Right renal pelvis (tissue), 4 donors: ENCODE measurements at regions not wholly inside any gene's neighbourhood (a gene's known extent, or its start where the extent isn't known, plus 50 kb on each side); places are given as distances from the start of the nearest gene placed in this dataset.

Experiments
- DNase-seq, 4 donors: peaks; one replicate each; pipeline ENCODE4 v3.0.0-alpha.2; 2013; ENCODE audit warnings: low read depth in 4 of 4, low spot score in 3 of 4, missing footprints in 1 of 4

DNA sequence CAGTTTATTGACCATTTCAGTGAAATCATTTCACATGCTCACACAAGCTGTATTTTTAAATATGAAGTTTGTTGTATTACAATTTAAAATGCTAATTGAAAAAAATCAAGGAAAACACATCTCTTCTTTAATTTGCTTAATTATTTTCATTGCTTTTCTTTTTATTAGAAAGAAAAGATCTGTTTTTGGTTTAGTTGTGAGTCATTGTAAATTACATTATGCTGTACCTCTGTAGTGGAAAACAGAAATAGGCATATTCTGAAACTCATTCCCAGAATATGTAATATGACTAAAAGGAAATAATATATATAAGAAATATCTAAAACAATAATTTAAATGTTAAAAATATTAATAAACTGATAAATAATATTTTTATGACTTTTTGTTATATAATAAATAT lies 161.9 kb downstream of the HGF start:
- no peak for DNase-seq

- DNase-seq, result no peak
Observed at GRCh38 chr7:81606078-81606863, 163.6 kb downstream of the HGF start.

- no peak for DNase-seq
Observed at GRCh38 chr7:81605493-81605892, 164.4 kb downstream of the HGF start.

DNA sequence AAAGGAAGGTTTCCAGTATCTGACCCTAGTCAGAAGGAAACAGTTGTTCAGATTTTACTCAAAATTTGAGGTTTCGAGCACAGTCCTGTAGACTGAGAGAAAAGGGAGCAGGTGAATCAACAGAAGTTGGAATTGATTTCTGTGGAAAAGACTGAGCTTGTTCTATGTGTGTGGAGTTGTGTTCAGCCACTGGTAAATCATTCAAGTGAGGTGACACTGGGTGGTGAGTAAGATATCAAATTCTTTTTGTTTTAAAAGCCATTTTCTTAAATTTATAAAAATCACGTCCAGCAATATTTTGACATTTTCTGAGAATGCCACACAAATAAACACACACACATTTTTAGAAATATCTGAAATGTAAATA lies 165.1 kb downstream of the HGF start:
- no peak for DNase-seq

DNA sequence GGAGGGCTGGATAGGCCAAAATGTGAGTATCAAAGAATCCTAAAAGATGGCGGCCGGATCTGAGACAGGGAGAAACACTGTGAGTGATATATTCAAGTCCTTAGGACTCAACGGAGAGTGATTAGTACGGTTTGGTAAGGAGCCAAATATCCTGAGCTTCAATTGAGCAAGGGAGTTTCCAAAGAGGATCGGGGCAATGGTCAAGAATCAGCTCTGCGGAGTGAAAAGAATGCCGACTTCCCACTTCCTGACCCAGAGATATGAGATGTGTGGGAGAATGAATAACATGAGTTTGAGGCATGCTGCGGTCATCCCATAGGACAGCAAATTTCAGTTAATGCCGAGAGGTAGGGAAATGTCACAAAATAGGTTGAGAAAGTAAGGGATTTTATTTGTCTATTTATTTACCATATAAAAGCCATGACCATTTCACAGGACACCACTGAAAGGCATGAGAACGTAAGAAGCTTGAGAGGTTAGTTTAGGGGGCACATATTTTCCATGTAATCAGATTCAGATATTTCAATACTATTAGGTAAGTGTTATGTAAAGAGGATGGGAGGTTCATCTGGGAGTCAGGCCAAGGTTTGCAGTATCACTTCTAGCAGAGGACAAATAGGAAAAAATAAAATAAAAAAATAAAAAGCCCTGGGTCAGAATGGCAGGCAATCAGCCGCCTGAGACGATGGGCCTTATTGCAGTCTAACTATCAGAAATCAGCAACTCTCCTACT lies 165.6 kb downstream of the HGF start:
- no peak for DNase-seq

- no peak for DNase-seq
Observed at GRCh38 chr7:81600608-81601007, 169.2 kb downstream of the HGF start.

- no peak for DNase-seq
Observed at GRCh38 chr7:81598951-81599350, 170.9 kb downstream of the HGF start.

DNA sequence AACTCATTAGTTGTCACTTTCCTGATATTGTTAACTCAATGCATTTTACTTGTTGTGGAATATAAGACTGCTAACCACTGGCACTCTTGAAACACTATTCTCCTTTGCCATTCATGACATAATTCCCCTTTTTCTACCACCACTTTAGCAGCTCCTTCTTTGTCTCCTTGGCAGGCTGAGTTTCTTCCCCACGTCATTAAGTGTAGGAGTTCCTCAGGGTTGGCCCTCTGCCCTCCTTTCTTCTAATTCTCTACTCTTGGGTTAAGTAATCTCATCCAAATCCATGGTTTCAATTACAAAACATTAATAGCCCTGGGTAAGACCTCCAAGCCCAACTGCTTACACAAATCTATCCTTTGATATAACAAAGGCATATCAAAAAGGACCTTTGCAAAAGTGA lies 175.1 kb downstream of the HGF start:
- DNase-seq, result no peak

GRCh38 chr7:81590131-81590530 lies 179.7 kb downstream of the HGF start:
- peak in 2 of 4 donors; percentile 0 to 8 for DNase-seq

DNA sequence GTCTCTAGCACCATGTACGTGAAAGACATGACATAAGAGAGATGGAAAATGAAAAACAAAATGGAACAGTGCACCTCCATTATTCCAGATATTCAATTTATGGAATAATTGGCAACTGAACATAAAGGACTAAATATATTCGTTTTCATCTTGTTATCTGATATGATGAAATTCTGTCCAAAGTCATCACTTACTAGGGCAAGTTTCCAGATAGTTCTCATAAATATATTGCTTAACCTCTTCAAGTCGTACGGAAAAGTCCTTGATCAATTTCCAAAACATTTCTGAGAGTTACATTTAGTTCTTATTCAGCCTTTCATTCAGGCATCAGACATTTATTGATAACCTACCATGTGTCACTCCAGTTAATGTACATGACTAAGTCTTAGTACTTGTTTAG lies 185.2 kb downstream of the HGF start:
- DNase-seq, result no peak

GRCh38 chr7:81583882-81584533 lies 185.8 kb downstream of the HGF start:
- no peak for DNase-seq

- no peak for DNase-seq
Observed at GRCh38 chr7:81583090-81583489, 186.8 kb downstream of the HGF start.

DNA sequence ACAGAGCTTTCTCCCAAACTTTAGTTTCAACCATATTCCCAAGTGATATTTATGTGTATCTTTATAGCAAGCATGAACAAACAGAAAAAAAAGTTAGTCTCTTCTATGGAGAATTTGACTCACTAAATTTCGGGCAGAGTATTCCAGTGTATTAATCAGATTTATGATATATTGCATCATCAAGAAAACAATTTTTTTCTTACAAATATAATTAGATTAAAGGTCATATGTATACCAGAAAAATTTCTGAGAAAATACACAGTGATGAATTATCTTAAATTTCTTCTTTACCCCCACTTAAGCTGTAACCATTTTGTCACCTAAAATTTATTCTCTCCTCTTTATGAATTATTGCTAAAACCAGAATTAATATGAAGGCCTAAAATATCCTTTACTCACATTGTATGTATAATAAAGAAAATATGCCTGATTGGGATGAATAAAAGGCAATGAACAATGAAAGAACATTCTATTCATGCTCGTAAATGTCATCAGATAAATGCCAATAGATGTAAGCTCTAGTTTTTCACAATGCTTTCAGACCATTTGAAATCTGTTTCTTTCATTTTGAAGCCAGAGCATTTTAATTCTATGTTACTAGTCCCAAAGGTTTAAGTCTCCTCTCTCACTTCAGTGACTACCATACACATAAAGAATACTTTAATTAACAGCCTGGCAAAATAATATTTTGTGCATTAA lies 192.1 kb downstream of the HGF start:
- no peak for DNase-seq

GRCh38 chr7:81574723-81575326 lies 195.0 kb downstream of the HGF start:
- DNase-seq, result no peak

DNA sequence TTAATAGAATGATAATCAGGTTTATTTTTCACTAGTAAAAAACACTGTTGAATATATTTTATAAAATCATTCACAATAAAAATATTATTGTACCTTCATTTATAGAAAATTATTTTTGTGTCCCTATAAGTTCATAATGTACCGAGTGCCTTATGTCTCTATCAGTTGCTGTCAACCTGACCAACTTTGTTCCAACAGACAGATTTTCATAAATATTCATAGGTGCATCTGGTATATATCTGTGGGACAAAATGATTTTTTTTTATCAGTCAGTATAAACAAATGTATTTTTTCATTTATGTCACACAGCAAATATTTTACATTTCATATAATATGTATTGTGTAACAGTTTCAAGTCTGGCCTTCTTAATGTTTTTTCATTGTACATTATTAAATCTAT lies 195.9 kb downstream of the HGF start:
- no peak for DNase-seq

DNA sequence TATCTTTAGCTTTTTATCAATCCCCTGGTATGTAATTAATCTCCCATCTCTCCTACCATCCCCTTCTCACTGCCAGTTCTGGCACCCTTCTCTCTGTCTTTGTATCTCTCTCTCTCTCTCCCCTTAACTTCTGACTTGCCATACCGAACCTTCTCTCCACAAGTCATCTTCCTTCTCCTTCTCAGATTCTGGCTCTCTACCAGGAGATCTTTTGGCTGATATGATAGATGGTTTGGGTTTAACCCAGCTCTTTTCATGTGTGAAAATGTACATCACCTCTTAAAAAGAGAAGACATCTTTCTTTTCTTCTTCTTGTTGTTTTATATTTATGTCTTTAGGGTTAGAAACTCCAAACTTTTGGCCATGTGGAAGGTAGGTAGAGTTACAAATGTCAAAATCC lies 196.7 kb downstream of the HGF start:
- no peak for DNase-seq

DNA sequence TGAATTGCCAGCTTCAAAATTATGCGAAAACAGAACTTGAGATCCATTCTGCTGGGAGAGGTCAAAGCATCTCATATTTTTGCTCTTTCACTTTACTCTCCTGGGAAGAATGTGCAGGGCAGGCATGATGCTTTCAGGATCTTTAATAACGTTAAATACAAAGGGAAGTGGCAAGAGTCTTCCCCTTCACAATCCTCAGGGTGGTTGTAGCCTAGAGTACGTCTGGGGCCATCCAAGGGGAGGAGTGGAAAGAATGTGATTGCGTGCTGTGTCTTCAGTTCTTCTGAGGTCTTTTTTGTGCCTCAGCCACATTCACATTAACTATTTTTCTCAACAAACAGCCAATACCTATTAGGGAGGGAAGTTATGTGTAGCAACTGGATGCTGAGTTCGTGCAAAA lies 207.3 kb downstream of the HGF start:
- no peak for DNase-seq

DNA sequence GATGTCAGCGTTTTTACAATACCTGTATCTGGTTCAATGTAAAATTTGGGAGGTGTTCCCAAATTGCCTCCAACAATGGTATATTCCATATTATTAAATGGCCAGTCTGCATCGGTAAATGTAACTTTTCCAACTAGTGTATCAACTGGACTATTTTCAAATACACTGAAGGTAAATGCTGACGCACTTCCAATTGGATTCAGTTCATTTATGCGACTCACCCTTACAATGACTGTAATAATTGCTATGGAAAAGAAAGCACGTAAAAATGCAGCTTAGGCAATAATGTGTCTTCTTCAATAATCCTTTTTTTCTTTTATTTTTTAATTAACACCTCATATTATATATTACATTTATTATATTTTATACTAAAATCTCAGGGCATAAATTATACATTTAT lies 209.1 kb downstream of the HGF start:
- DNase-seq, result no peak

- no peak for DNase-seq
Observed at GRCh38 chr7:81549484-81550016, 220.3 kb downstream of the HGF start.

DNA sequence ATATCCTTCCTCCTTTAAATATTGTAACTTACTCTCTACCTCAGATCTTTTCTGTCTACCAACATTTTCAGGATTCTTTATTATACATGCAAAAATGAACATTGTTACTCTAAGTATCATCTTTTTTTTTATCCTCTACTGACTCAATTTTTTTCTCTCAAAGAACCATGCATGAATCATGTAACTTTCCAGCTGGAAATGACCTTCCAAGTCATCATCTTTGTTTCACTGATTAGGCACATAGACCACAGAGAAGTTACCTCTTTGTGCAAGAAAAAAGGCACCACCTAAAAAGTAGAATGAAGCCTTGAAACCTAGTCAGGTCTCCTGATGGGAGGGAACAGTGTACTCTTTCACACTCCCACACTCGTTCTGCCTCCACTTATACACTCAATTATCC lies 234.9 kb downstream of the HGF start:
- DNase-seq, result no peak

- DNase-seq, result no peak
Observed at GRCh38 chr7:81534446-81534845, 235.4 kb downstream of the HGF start.
